ENCODE measurements at regions not wholly inside any gene's neighbourhood (a gene's known extent, or its start where the extent isn't known, plus 50 kb on each side); places are given as distances from the start of the nearest gene placed in this dataset.

DNA sequence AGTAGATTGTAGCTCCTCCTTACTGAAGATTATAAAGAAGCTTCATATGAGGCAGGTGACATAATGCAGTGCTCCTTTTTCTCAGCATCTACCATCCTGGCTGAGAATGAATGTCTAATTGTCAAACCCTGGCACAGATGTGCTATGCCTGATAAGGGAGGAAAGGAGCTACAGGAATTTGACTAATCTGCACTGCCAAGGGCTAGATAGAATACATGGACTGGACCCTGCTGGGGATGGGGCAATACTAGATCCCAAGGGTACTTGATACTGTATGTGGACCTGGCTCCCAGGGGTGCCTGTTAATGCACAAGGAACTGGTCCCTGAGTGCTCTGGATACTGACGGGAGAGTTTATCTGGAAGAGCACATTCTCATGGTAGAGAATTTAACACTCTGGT is 362.2 kb upstream of the EMCN start:
- Mint-ChIP-seq H3K4me3 (no peak overlapping the region), H3K27ac (ENCODE audit: unreplicated experiment) (peak overlapping the region; percentile 46), H3K27me3 (ENCODE audit: low read depth) (no peaks in the 10 kb centered on the region), H3K9me3 (peaks cover 7% of the 10 kb centered on the region), H3K4me1 (no peaks in the 10 kb centered on the region), H3K36me3 (ENCODE audit: low read depth) (peaks cover 3% of the 10 kb centered on the region)
- TF ChIP-seq, protein P1, sequence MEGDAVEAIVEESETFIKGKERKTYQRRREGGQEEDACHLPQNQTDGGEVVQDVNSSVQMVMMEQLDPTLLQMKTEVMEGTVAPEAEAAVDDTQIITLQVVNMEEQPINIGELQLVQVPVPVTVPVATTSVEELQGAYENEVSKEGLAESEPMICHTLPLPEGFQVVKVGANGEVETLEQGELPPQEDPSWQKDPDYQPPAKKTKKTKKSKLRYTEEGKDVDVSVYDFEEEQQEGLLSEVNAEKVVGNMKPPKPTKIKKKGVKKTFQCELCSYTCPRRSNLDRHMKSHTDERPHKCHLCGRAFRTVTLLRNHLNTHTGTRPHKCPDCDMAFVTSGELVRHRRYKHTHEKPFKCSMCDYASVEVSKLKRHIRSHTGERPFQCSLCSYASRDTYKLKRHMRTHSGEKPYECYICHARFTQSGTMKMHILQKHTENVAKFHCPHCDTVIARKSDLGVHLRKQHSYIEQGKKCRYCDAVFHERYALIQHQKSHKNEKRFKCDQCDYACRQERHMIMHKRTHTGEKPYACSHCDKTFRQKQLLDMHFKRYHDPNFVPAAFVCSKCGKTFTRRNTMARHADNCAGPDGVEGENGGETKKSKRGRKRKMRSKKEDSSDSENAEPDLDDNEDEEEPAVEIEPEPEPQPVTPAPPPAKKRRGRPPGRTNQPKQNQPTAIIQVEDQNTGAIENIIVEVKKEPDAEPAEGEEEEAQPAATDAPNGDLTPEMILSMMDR (conservative IDR thresholded peaks at IDR 0.05) = no peak
- no peak for DNase-seq (ENCODE audit: low read depth, low spot score)

DNA sequence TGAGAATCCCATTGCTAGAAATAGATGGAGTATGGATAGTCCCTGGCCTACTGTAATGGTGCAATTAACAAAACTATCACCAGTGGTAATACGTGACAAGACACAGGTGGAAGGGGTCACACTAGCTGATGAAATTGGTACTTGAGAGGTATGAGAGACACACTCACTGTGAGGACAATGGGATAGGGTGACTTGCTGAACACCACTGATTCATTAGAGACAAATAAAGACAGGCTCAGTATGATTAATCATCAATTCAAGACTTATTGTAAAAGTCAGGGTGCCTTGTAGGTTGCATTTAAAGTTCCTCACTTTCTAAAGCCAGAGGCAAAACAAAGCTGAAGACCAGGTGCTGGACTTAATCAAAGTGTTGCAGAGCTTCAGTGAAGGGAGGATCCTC is 361.6 kb upstream of the EMCN start:
- H3K27ac Mint-ChIP-seq (ENCODE audit: unreplicated experiment) = no peak overlapping the region
- TF ChIP-seq, protein P1 (conservative IDR thresholded peaks at IDR 0.05) = no peak
- no peak for DNase-seq (ENCODE audit: low read depth, low spot score)
- H3K4me1 Mint-ChIP-seq = no peaks in the 10 kb centered on the region
- peaks cover 7% of the 10 kb centered on the region for H3K9me3 Mint-ChIP-seq
- peaks cover 3% of the 10 kb centered on the region for H3K36me3 Mint-ChIP-seq (ENCODE audit: low read depth)
- no peaks in the 10 kb centered on the region for H3K27me3 Mint-ChIP-seq (ENCODE audit: low read depth)
- no peak overlapping the region for H3K4me3 Mint-ChIP-seq

DNA sequence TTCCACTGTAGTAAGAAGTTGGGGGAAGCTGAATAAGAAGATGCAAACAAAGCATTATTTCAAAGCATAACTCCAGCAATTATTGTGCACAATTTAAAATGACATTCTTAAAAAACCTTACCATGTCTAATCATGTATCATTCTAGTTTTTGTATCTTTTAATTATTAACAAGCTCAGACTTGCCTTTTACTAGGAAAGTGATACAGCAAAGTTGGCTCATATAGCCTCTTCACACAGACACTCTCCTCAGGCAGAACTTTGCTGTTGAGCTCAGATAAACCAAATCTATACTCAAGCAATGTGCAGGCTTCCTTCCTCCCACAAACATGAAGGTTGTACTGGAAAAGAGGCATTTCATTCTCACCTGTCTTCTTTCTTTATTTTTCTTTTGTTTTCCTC is 358.7 kb upstream of the EMCN start:
- TF ChIP-seq, protein P1 (conservative IDR thresholded peaks at IDR 0.05) = no peak
- H3K27me3 Mint-ChIP-seq (ENCODE audit: low read depth) = no peaks in the 10 kb centered on the region
- peaks cover 3% of the 10 kb centered on the region for H3K36me3 Mint-ChIP-seq (ENCODE audit: low read depth)
- no peak overlapping the region for H3K27ac Mint-ChIP-seq (ENCODE audit: unreplicated experiment)
- no peaks in the 10 kb centered on the region for H3K4me1 Mint-ChIP-seq
- H3K4me3 Mint-ChIP-seq = no peak overlapping the region
- no peak for DNase-seq (ENCODE audit: low read depth, low spot score)
- H3K9me3 Mint-ChIP-seq = peaks cover 4% of the 10 kb centered on the region

DNA sequence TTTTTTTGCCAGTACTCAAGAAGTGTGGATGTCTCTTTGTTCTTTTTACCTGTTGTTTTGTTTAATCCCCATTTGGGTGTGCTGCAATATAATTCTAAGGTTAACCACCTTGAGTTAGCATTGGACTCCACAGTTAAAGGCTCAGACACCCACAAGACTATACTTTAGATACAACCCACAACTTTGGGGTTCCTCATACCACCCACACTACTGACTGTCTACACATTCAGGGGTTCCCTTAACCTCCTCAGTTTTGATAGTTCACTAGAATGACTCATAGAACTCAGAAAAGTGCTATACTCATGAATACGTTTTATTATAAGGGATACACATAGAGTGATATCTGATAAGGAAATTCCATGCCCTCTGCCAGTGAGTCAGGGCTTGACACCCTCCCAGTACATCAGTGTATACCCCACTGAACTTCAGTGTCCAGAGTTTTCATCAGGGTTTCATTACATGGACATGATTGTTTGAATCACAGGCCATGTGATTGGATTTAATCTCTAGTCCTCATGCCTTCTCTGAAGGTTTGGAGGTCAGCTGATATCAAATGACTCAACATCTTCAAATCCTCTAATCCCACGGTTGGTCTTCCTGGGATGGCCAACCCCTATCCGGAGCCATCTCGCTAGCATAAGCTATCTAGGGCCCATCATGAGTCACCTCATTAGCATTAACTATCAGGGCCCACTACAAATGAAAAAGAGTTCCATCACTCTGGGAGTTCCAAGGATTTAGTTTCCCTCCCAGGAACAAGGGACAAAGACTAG is 357.7 kb upstream of the EMCN start:
- H3K4me1 Mint-ChIP-seq = no peaks in the 10 kb centered on the region
- peaks cover 3% of the 10 kb centered on the region for H3K36me3 Mint-ChIP-seq (ENCODE audit: low read depth)
- H3K9me3 Mint-ChIP-seq = peaks cover 4% of the 10 kb centered on the region
- H3K27ac Mint-ChIP-seq (ENCODE audit: unreplicated experiment) = no peak overlapping the region
- DNase-seq (ENCODE audit: low read depth, low spot score) = no peak
- no peak overlapping the region for H3K4me3 Mint-ChIP-seq
- TF ChIP-seq, protein P1 (conservative IDR thresholded peaks at IDR 0.05) = no peak
- H3K27me3 Mint-ChIP-seq (ENCODE audit: low read depth) = no peaks in the 10 kb centered on the region

DNA sequence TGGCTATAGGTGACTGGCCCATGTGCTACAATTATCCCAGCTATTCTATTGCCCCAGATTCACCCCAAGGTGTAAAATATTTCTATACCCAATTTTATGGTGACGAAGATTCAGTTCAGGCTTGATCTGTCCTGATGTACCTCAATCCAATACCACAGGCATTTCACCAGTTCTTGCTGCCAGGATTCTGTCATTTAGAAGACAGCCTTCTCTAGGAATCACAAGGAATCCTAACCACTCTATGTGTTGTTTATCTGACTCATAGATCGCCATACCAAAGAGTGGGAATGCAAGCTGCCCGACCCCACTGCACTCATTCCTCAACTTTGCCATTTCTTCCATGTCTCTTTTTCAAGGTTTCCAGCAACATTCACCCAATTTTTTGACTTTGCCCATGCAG is 355.0 kb upstream of the EMCN start:
- TF ChIP-seq, protein P1 (conservative IDR thresholded peaks at IDR 0.05) = no peak
- no peaks in the 10 kb centered on the region for H3K4me1 Mint-ChIP-seq
- no peak for DNase-seq (ENCODE audit: low read depth, low spot score)
- H3K36me3 Mint-ChIP-seq (ENCODE audit: low read depth) = no peaks in the 10 kb centered on the region
- H3K4me3 Mint-ChIP-seq = no peak overlapping the region
- no peaks in the 10 kb centered on the region for H3K9me3 Mint-ChIP-seq
- H3K27ac Mint-ChIP-seq (ENCODE audit: unreplicated experiment) = no peak overlapping the region
- no peaks in the 10 kb centered on the region for H3K27me3 Mint-ChIP-seq (ENCODE audit: low read depth)
